ENCODE measurements at regions not wholly inside any gene's neighbourhood (a gene's known extent, or its start where the extent isn't known, plus 50 kb on each side); places are given as distances from the start of the nearest gene placed in this dataset.

DNA sequence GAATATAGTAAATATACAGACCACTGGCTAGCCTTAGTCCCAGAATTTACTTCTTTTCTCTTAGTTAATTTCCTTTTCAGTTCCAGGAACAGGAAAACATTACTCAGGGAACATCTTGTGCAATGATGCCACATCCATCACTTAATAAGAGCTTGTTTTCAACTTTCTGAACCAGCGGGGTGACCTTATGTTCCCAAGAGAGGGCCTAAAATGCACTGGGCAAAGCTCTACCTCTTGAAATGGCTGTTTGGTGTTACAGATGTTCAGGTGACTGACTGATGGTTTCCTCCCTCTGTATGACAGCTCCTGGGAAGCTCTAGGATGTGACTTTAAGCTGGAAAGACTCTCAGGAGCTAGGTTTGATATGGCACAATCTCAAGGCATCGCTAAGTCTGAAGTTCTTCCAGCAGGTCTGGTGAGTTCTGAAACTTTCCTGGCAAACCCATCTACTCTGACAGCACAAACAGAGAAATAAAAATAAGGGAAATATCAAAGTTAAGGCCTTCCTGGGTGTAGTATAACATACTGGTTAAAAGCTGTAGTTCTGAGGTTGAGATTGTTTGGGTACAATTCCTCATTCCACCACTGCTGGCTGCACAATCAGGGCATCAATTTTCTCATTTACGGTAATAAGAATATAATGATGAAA, 98.6 kb downstream of the ZIC1 start:
- TF ChIP-seq, protein P1, sequence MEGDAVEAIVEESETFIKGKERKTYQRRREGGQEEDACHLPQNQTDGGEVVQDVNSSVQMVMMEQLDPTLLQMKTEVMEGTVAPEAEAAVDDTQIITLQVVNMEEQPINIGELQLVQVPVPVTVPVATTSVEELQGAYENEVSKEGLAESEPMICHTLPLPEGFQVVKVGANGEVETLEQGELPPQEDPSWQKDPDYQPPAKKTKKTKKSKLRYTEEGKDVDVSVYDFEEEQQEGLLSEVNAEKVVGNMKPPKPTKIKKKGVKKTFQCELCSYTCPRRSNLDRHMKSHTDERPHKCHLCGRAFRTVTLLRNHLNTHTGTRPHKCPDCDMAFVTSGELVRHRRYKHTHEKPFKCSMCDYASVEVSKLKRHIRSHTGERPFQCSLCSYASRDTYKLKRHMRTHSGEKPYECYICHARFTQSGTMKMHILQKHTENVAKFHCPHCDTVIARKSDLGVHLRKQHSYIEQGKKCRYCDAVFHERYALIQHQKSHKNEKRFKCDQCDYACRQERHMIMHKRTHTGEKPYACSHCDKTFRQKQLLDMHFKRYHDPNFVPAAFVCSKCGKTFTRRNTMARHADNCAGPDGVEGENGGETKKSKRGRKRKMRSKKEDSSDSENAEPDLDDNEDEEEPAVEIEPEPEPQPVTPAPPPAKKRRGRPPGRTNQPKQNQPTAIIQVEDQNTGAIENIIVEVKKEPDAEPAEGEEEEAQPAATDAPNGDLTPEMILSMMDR (IDR thresholded peaks at IDR 0.05): no peak
- TF ChIP-seq POLR2A (IDR thresholded peaks at IDR 0.05): no peak
